K562 (cell line): ENCODE measurements at regions not wholly inside any gene's neighbourhood (a gene's known extent, or its start where the extent isn't known, plus 50 kb on each side); places are given as distances from the start of the nearest gene placed in this dataset.

ENCODE experiments used
- ATAC-seq: fragments of 200-7000 bp; cut with Tn5 transposase; 3 replicates; pipeline ENCODE4 v1.9.1; 2020; ENCODE audit warnings: moderate library complexity
- BruUV-seq: library from RNA; stranded (reverse); fragments of 400-500 nt; replicated peaks from 2 replicates; lab custom pipeline; 2021; lab: Mats Ljungman, UMichigan
- CTCF ChIA-PET: fragments of 300-600 bp; formaldehyde crosslinking; extraction: SDS; loops from one replicate; lab custom pipeline; 2021; ENCODE audit warnings: low intra/inter-chr PET ratio; lab: Yijun Ruan, JAX
- POLR2A ChIA-PET: fragments of 300-600, 350-650 bp; sonication (Branson Sonifier 250); formaldehyde crosslinking; extraction: SDS; loops from one replicate; lab custom pipeline; 2021; ENCODE audit warnings: antibody characterized with exemption, inconsistent platforms; lab: Yijun Ruan, JAX
- DNase-seq, 4 experiments: peaks; one replicate each; pipeline versions ENCODE4 v3.0.0 to v3.0.0-alpha.2; 2011 to 2018; ENCODE audit warnings: low spot score in 3 of 4, mixed read lengths in 3 of 4; ENCODE audit errors: extremely low read depth in 1 of 4
- FAIRE-seq: peaks from 2 replicates; lab custom pipeline; 2011; peaks lifted over from hg19 to GRCh38; lab: Jason Lieb, UNC
- H2AFZ ChIP-seq: 2 replicates; pipeline ENCODE4 v1.6.0; 2011; ENCODE audit warnings: low read depth, low read length, control low read depth, inconsistent platforms
- H3K27ac ChIP-seq: fragments of 200-600 bp; 3 replicates; pipeline ENCODE4 v1.8.0; 2011; ENCODE audit warnings: low read depth, mild to moderate bottlenecking, control low read depth, inconsistent platforms, low read length, moderate library complexity, mixed read lengths; ENCODE audit errors: extremely low read depth
- H3K27me3 ChIP-seq, 2 experiments: fragments of 300-600 bp in 1 of 2; 2 replicates in 1 of 2; 3 replicates in 1 of 2; pipeline versions ENCODE4 v1.6.0 to v1.8.0; 2011; ENCODE audit warnings: inconsistent platforms in 2 of 2, low read length in 2 of 2, mild to moderate bottlenecking in 1 of 2, mixed read lengths in 1 of 2, moderate library complexity in 1 of 2; ENCODE audit not compliant: control insufficient read depth in 2 of 2, insufficient read depth in 2 of 2
- H3K36me3 ChIP-seq: fragments of 300-600 bp; 3 replicates; pipeline ENCODE4 v1.8.0; 2011; ENCODE audit warnings: mild to moderate bottlenecking, low read length, inconsistent platforms; ENCODE audit not compliant: control insufficient read depth, insufficient read depth
- H3K4me1 ChIP-seq, 2 experiments: fragments of 200-600 bp in 1 of 2; replicated peaks in 1 of 2; 2 replicates in 1 of 2; 3 replicates in 1 of 2; pipeline versions ENCODE4 v1.5.1 to v1.8.0; 2011; ENCODE audit warnings: inconsistent platforms in 2 of 2, low read length in 2 of 2, mild to moderate bottlenecking in 1 of 2, mixed read lengths in 1 of 2, moderate library complexity in 1 of 2; ENCODE audit not compliant: control insufficient read depth in 2 of 2, insufficient read depth in 2 of 2
- H3K4me2 ChIP-seq: 2 replicates; pipeline ENCODE4 v1.6.1; 2011; ENCODE audit warnings: low read length, control low read depth, inconsistent platforms, mixed read lengths; ENCODE audit not compliant: insufficient read depth
- H3K4me3 ChIP-seq: fragments of 200-600 bp; sonication (generic), shearing (Covaris generic); 2 replicates; pipeline ENCODE4 v1.5.1; 2016; ENCODE audit warnings: control low read depth, inconsistent platforms
- H3K79me2 ChIP-seq: fragments of 200-600 bp; 3 replicates; pipeline ENCODE4 v1.8.0; 2011; ENCODE audit warnings: low read length, inconsistent platforms; ENCODE audit not compliant: control insufficient read depth, insufficient read depth
- H3K9ac ChIP-seq, 2 experiments: 2 replicates each; pipeline versions ENCODE4 v1.6.0 to v1.6.1; 2011; ENCODE audit warnings: low read depth in 2 of 2, low read length in 2 of 2, control low read depth in 1 of 2, inconsistent platforms in 1 of 2, mild to moderate bottlenecking in 1 of 2, mixed read lengths in 1 of 2; ENCODE audit not compliant: insufficient read depth in 1 of 2
- H3K9me1 ChIP-seq: one replicate; pipeline ENCODE4 v1.6.0; 2011; ENCODE audit warnings: inconsistent platforms, mild to moderate bottlenecking, low read length, moderate library complexity; ENCODE audit not compliant: control insufficient read depth, insufficient read depth
- H3K9me3 ChIP-seq: replicated peaks from 2 replicates; pipeline ENCODE4 v1.5.1; 2011; ENCODE audit warnings: low read depth, low read length, inconsistent platforms; ENCODE audit not compliant: control insufficient read depth, insufficient read depth
- H4K20me1 ChIP-seq: replicated peaks from 2 replicates; pipeline ENCODE4 v1.6.1; 2011; ENCODE audit warnings: low read length, inconsistent platforms, mixed read lengths; ENCODE audit not compliant: control insufficient read depth, insufficient read depth
- CBX3 ChIP-seq, 2 experiments: IDR thresholded peaks; 1 replicate in 1 of 2; 2 replicates in 1 of 2; pipeline ENCODE4 v1.6.1; 2012; ENCODE audit warnings: inconsistent platforms in 2 of 2, low read length in 2 of 2, borderline replicate concordance in 1 of 2, control low read depth in 1 of 2
- CBX5 ChIP-seq: IDR thresholded peaks from 2 replicates; pipeline ENCODE4 v1.6.1; 2014; ENCODE audit warnings: low read depth, borderline replicate concordance
- DIDO1 ChIP-seq: fragments of 450-650 bp; IDR thresholded peaks from 2 replicates; pipeline ENCODE4 v1.6.1; 2016; ENCODE audit warnings: low read depth, missing biosample characterization, missing genetic modification characterization
- ELK3 ChIP-seq: fragments of 450-650 bp; formaldehyde crosslinking; IDR thresholded peaks from 2 replicates; pipeline ENCODE4 v1.4.0; 2020; ENCODE audit warnings: mild to moderate bottlenecking
- FOXA1 ChIP-seq: fragments of 450-650 bp; IDR thresholded peaks from 2 replicates; pipeline ENCODE4 v1.6.1; 2016; ENCODE audit warnings: mild to moderate bottlenecking, borderline replicate concordance
- GABPB1 ChIP-seq: sonication (generic); formaldehyde crosslinking; IDR thresholded peaks from 2 replicates; pipeline ENCODE4 v1.8.0; 2022; ENCODE audit warnings: mild to moderate bottlenecking, missing genetic modification reagents
- KAT2B ChIP-seq: IDR thresholded peaks from one replicate; pipeline ENCODE4 v1.6.1; 2012; ENCODE audit warnings: low read depth, mild to moderate bottlenecking, control low read depth, inconsistent platforms, low read length, moderate library complexity
- LCOR ChIP-seq: sonication (generic); formaldehyde crosslinking; IDR thresholded peaks from 2 replicates; pipeline ENCODE4 v1.8.0; 2022; ENCODE audit warnings: mild to moderate bottlenecking, missing genetic modification reagents
- MCM2 ChIP-seq: fragments of 450-650 bp; IDR thresholded peaks from 2 replicates; pipeline ENCODE4 v1.6.1; 2017; ENCODE audit warnings: low read depth, mild to moderate bottlenecking
- MCM3 ChIP-seq: fragments of 450-650 bp; IDR thresholded peaks from 2 replicates; pipeline ENCODE4 v1.6.1; 2016
- PTTG1 ChIP-seq: fragments of 450-650 bp; IDR thresholded peaks from 2 replicates; pipeline ENCODE4 v1.6.1; 2016; ENCODE audit warnings: low read depth, mild to moderate bottlenecking, missing genetic modification characterization, missing compliant biosample characterization
- RB1 ChIP-seq: fragments of 450-650 bp; IDR thresholded peaks from 2 replicates; pipeline ENCODE4 v1.6.1; 2017; ENCODE audit warnings: low read depth, mild to moderate bottlenecking
- RBM34 ChIP-seq: fragments of 200-400 bp; formaldehyde crosslinking; IDR thresholded peaks from 2 replicates; pipeline ENCODE4 v1.6.1; 2018; ENCODE audit warnings: low read length, borderline replicate concordance; ENCODE audit not compliant: insufficient read depth
- XRCC3 ChIP-seq: fragments of 450-650 bp; IDR thresholded peaks from 2 replicates; pipeline ENCODE4 v1.6.1; 2017; ENCODE audit warnings: mild to moderate bottlenecking, moderate library complexity
- ZC3H11A ChIP-seq: IDR thresholded peaks from 2 replicates; pipeline ENCODE4 v1.6.1; 2012; ENCODE audit warnings: low read depth, low read length, improper control_type of control experiment
- ZNF184 ChIP-seq: sonication (generic); formaldehyde crosslinking; IDR thresholded peaks from 2 replicates; pipeline ENCODE4 v1.5.0; 2020; ENCODE audit warnings: missing genetic modification reagents
- ZNF583 ChIP-seq: fragments of 250-450 bp; sonication (Bioruptor Pico); IDR thresholded peaks from 2 replicates; pipeline ENCODE4 v1.4.0; 2020
- ZNF639 ChIP-seq, 2 experiments: fragments of 200-800 bp in 1 of 2; sonication (Bioruptor generic) in 1 of 2; sonication (generic) in 1 of 2; formaldehyde crosslinking in 1 of 2; IDR thresholded peaks in 1 of 2; conservative IDR thresholded peaks in 1 of 2; 2 replicates each; pipeline versions ENCODE4 v1.5.0 to v1.6.1; 2016 to 2020; ENCODE audit warnings: missing compliant biosample characterization in 1 of 2, missing genetic modification characterization in 1 of 2, missing genetic modification reagents in 1 of 2
- ZNF778 ChIP-seq: fragments of 450-650 bp; formaldehyde crosslinking; IDR thresholded peaks from 2 replicates; pipeline ENCODE4 v1.4.0; 2020; ENCODE audit warnings: mild to moderate bottlenecking, moderate library complexity
- ZNF780A ChIP-seq: fragments of 250-450 bp; sonication (Bioruptor Pico); IDR thresholded peaks from 2 replicates; pipeline ENCODE4 v1.5.0; 2021; ENCODE audit warnings: mild to moderate bottlenecking
- WGBS: fragments of 100-300 bp; shearing (Covaris generic); methylation state at CpG from one replicate; pipeline ENCODE4 v1.1.6; 2016; ENCODE audit warnings: low coverage, mixed read lengths; ENCODE audit not compliant: insufficient coverage; ENCODE audit errors: missing lambda C conversion rate; 5-methylcytosine and 5-hydroxymethylcytosine counted together
- in situ Hi-C: fragments of 300-500 bp; cut with MboI; formaldehyde crosslinking; loops from 4 replicates; pipeline ENCODE4 v1.15.0; 2018; ENCODE audit warnings: inconsistent platforms, mixed read lengths
- intact Hi-C: fragments of 100-400 bp; cut with micrococcal nuclease; formaldehyde crosslinking; loops from 2 replicates; pipeline ENCODE4 v1.14.2; 2022

GRCh38 chr4:156191044-156191781 is 237.5 kb upstream of the CTSO start:
- no peak for DNase-seq
- no peak overlapping the region for H3K4me2 ChIP-seq
- no peak for FAIRE-seq
- in situ Hi-C loops = no loop called here
- no peaks in the 10 kb centered on the region for H3K36me3 ChIP-seq
- H3K9me3 ChIP-seq = no peaks in the 10 kb centered on the region
- no TSS peak for BruUV-seq
- no peaks in the 10 kb centered on the region for H4K20me1 ChIP-seq
- WGBS = 3% methylated on average over 2 of the region's 2 CpGs
- no peak overlapping the region for H3K4me3 ChIP-seq
- no peaks in the 10 kb centered on the region for H3K79me2 ChIP-seq
- no peak for TF ChIP-seq ELK3 (CRISPR knock-in tag)
- TF ChIP-seq RB1 = no peak
- TF ChIP-seq ZNF778 (CRISPR knock-in tag) = no peak
- no peak for TF ChIP-seq ZNF780A (CRISPR knock-in tag)
- TF ChIP-seq KAT2B = no peak
- no peak for TF ChIP-seq ZNF583 (CRISPR knock-in tag)
- TF ChIP-seq ZC3H11A = no peak
- TF ChIP-seq PTTG1 (tag) = no peak
- TF ChIP-seq ZNF639 (CRISPR knock-in tag; conservative IDR thresholded peaks at IDR 0.05 in 1 of 2, IDR thresholded peaks at IDR 0.05 in 1 of 2) = no peak
- TF ChIP-seq ZNF184 (CRISPR knock-in tag) = no peak
- no peak for TF ChIP-seq RBM34
- TF ChIP-seq MCM3 = no peak
- no peak for TF ChIP-seq CBX3 (IDR thresholded peaks at IDR 0.05; ENCODE audit: borderline replicate concordance in 1 of 2, low read length in 2 of 2)
- TF ChIP-seq FOXA1 = no peak
- TF ChIP-seq MCM2 = no peak
- no peak for TF ChIP-seq DIDO1 (tag)
- no peak for TF ChIP-seq LCOR
- TF ChIP-seq XRCC3 = no peak
- TF ChIP-seq CBX5 = no peak
- TF ChIP-seq GABPB1 = no peak
- TF ChIP-seq, all 486 proteins: peak for 0
- ATAC-seq = no peak
- Histone ChIP-seq H3K9me1 (no peaks in the 10 kb centered on the region), H3K27ac (no peak overlapping the region), H3K9ac (no peak overlapping the region), H3K4me1 (no peaks in the 10 kb centered on the region), H3K27me3 (no peaks in the 10 kb centered on the region), H2AFZ (no peak overlapping the region)
- ChIA-PET POLR2A (no interaction called here), CTCF (no interaction called here)
- intact Hi-C loops = no loop called here
